CD4-positive, alpha-beta T cell treated with Interleukin-17A for 1 hour (primary cell): ENCODE measurements at regions not wholly inside any gene's neighbourhood (a gene's known extent, or its start where the extent isn't known, plus 50 kb on each side); places are given as distances from the start of the nearest gene placed in this dataset.
"Not testable (repeated sequence)": the region's sequence is repeated elsewhere in the genome, so short reads cannot be mapped to it uniquely, and the experiment has no call there.

ENCODE experiments used
- DNase-seq: peaks from one replicate; pipeline ENCODE4 v3.0.0-alpha.2; 2020

GRCh38 chr12:89782807-89783206, 74.2 kb upstream of the ATP2B1 start:
- DNase-seq = no peak

- DNase-seq = no peak
Observed at GRCh38 chr12:89781946-89782550, 73.4 kb upstream of the ATP2B1 start.

- no peak for DNase-seq
Observed at GRCh38 chr12:89781156-89781555, 72.5 kb upstream of the ATP2B1 start.

DNA sequence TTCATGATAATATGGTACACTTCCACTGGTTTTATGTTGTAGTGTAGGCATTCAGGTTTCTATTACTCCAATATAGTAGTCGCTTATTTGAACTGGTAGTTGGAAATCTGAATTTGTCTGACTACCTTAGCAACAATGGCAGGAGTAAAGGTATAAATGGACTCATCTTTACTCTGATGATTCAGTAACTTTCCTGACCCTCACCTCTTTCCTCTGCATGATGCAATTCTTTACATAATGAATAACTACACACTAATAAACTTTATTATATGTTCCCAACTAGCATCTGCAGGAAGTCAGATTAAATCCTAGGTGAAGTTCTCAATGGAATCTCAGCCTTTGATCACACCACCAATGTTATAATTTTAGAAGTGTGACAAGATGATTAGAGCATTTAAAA, 70.5 kb upstream of the ATP2B1 start:
- no peak for DNase-seq

DNA sequence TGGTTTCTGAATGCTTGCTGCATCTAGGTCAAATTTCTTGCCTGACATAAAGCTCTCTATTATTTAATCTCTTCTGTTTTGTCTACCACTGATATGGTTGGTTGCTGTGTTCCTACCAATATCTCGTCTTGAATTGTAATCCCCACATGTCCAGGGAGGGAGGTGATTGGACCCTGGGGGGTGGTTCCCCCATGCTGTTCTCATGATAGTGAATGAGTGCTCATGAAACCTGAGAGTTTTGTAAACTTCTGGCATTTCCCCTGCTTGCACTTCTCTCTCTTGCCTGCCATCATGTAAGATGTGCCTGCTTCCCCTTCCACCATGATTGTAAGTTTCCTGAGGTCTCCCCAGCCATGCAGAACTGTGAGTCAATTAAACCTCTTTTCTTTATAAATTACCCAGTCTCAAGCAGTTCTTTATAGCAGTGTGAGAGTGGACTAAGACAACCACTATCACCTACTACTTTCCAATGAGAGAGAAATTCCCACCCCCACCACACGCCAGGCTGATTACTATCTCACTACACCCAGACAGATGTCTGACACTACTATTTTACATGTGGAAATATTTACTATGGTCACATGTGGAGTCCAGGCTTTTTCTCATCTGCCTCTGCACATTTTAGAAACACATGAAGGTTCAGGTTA, 69.2 kb upstream of the ATP2B1 start:
- DNase-seq = no peak

- DNase-seq = no peak
Observed at GRCh38 chr12:89775986-89776365, 67.3 kb upstream of the ATP2B1 start.

GRCh38 chr12:89775063-89775985, 66.7 kb upstream of the ATP2B1 start:
- no peak for DNase-seq

DNA sequence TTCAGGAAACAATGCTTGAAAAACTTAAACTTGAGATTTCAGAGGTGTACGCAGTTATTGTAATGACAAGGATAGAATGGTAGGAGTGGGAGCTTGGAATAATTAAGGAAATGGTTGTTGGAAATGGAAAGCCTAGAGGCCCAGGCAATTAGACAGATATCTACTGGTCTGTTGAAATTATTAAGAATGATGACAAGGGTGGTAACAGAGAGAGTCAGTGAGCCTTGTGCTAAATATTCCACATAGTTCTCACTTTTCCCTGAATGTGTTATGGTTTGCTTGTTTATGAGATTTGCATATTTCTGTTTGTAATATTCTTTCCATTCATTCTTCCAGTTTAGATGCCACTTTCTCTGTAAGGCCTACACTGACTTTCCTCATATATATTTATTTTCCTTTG, 66.0 kb upstream of the ATP2B1 start:
- DNase-seq = no peak

- DNase-seq = no peak
Observed at GRCh38 chr12:89770391-89770790, 61.8 kb upstream of the ATP2B1 start.

DNA sequence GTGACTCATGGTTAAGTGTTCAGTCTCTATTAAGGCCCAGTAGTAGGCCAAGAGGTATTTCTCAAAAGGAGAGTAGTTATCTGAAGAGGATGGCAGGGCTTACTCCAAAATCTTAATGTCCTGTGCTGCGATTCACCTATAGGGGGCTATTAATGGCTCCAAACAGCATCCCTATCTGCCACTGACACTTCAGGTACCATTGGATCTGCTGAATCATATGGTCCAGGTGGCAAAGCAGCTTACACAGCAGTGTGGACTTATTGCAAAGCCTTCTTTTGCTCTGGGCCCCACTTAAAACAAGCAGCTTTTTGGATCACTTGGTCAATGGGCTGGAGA, 60.8 kb upstream of the ATP2B1 start:
- DNase-seq = no peak

- DNase-seq = peak; percentile 29
Observed at GRCh38 chr12:89768586-89769482, 60.2 kb upstream of the ATP2B1 start.

DNA sequence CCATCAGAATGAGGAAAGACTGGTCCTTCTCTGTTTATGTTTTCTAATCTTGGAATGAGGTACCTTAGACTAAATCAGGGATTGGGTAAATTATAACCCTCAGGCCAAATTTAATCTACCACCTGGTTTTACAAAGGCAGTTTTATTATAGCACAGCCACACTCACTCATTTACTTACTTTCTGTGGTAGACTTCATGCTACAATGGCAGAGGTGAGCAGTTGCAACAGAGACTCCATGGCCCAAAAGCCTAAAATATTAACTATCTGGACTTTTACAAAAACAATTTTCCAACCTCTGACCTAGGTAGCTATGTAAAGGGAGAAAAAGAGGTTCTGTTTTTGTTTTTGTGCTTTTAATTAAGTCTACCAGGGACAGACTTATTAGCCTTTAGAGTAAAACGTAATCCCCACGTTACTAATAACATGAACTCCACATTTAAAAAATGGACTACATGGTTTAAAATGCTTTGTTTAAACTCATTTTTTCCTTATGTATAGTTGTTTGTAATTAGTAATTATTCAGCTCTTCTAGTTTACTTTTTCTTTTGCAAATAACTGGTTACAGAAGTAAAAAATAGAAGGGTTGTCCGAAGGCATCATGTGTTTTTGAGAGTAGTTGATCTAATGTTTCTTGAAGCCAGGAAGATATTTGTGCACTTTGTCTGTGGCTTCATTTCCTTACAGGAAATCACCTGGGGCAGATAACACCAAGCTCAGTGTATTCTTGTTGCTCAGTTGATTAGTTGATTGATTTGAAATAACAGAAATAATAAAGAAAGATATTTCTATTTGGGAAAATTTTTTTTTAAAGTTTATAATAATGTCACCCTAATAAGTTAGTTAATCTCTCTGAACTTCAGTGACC, 57.6 kb upstream of the ATP2B1 start:
- peak; percentile 57 for DNase-seq

- not testable (repeated sequence) for DNase-seq
Observed at GRCh38 chr12:89764164-89764563, 55.5 kb upstream of the ATP2B1 start.

DNA sequence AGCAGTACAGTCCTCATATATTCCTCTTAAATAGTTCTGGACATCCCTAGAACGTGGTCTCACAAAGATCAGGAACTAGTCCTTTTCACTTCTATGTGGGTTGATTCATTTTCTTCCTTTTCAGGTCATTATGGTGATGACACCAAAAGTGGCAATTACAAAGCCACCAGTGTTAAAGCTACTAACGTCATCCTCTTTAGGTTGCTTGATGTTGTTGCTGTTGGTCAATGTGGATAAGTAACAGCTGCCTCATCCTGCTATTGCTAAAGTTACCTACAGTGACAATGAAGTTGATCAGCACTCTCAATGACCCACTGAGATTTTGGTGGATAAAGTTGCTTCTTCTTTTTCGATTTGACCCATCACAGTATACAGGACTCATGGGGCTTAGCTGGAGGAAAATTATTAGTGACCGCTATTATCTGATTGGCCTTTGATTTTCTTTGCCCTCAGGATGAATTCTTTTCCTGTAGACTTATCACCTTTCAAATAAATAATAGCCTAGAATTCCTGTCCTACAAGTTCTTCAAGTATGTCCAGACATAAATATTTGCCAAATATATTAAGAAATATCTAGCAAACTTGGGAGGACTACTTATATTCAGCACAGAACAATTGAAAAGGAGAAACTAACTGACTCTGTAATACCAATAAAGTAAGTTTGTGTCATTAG, 54.0 kb upstream of the ATP2B1 start:
- DNase-seq = peak; percentile 38

- peak; percentile 76 for DNase-seq
Observed at GRCh38 chr12:89760783-89761182, 52.1 kb upstream of the ATP2B1 start.
